Left ventricle myocardium inferior (tissue), 1 donor: ENCODE measurements at regions not wholly inside any gene's neighbourhood (a gene's known extent, or its start where the extent isn't known, plus 50 kb on each side); places are given as distances from the start of the nearest gene placed in this dataset.

Source experiments
- DNase-seq: peaks from one replicate; pipeline ENCODE4 v3.0.0-alpha.2; 2020
- H3K27ac ChIP-seq: fragments of 200-600 bp; replicated peaks from 2 replicates; pipeline ENCODE4 v1.8.0; 2021
- H3K27me3 ChIP-seq: fragments of 200-600 bp; 2 replicates; pipeline ENCODE4 v1.8.0; 2021; ENCODE audit warnings: low read depth
- H3K36me3 ChIP-seq: fragments of 200-600 bp; 2 replicates; pipeline ENCODE4 v1.8.0; 2021
- H3K4me1 ChIP-seq: fragments of 200-600 bp; 2 replicates; pipeline ENCODE4 v1.8.0; 2021
- H3K4me3 ChIP-seq: fragments of 200-600 bp; 2 replicates; pipeline ENCODE4 v1.8.0; 2021; ENCODE audit warnings: mild to moderate bottlenecking, moderate library complexity
- H3K9me3 ChIP-seq: fragments of 200-600 bp; replicated peaks from 2 replicates; pipeline ENCODE4 v1.8.0; 2021
- intact Hi-C: fragments of 100-400 bp; cut with micrococcal nuclease; formaldehyde crosslinking; loops from one replicate; pipeline ENCODE4 v1.11.0; 2022
- TF ChIP-seq, protein P1 (sequence below): fragments of 200-600 bp; IDR thresholded peaks from 2 replicates; pipeline ENCODE4 v1.8.0; 2021; ENCODE audit warnings: antibody characterized with exemption, mild to moderate bottlenecking, borderline replicate concordance
- donor health status: DM: no; HTN: yes; CAD: no; lungs with severe emphysema.

DNA sequence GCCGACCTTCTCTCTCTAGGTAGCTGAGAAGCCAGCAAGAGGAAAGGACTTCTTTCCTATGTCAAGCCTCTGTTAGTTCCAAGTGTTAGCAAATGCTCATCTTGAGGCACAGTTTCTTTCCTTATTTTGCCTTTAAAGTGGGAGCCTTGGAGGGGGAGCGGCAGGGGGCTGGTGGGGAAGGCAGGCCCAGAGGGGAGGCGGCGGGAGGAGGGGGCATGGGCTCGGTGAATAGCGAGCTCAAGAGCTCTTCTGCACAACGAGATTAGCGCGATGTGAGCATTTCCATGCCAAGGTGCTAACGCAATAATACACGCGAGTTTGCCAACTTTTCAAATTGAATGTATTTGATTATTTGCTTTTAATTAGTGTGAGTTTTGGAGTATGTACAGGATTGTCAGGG lies 372.6 kb downstream of the RPS6KC1 start:
- intact Hi-C loops, result no loop called here
- peaks cover 3% of the 10 kb centered on the region for H3K4me1 ChIP-seq

GRCh38 chr1:213425376-213426030 lies 374.5 kb downstream of the RPS6KC1 start:
- Histone ChIP-seq H3K36me3 (no peaks in the 10 kb centered on the region), H3K4me1 (no peaks in the 10 kb centered on the region), H3K27ac (no peak overlapping the region), H3K27me3 (no peaks in the 10 kb centered on the region), H3K4me3 (no peak overlapping the region), H3K9me3 (no peaks in the 10 kb centered on the region)
- no peak for DNase-seq
- TF ChIP-seq, protein P1, sequence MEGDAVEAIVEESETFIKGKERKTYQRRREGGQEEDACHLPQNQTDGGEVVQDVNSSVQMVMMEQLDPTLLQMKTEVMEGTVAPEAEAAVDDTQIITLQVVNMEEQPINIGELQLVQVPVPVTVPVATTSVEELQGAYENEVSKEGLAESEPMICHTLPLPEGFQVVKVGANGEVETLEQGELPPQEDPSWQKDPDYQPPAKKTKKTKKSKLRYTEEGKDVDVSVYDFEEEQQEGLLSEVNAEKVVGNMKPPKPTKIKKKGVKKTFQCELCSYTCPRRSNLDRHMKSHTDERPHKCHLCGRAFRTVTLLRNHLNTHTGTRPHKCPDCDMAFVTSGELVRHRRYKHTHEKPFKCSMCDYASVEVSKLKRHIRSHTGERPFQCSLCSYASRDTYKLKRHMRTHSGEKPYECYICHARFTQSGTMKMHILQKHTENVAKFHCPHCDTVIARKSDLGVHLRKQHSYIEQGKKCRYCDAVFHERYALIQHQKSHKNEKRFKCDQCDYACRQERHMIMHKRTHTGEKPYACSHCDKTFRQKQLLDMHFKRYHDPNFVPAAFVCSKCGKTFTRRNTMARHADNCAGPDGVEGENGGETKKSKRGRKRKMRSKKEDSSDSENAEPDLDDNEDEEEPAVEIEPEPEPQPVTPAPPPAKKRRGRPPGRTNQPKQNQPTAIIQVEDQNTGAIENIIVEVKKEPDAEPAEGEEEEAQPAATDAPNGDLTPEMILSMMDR, result no peak
- intact Hi-C loops, result no loop called here

More for the DNA sequence above, 372.6 kb downstream of the RPS6KC1 start:
- H3K27me3 ChIP-seq, result no peaks in the 10 kb centered on the region
- H3K9me3 ChIP-seq, result no peaks in the 10 kb centered on the region
- TF ChIP-seq, protein P1, result no peak
- H3K36me3 ChIP-seq, result no peaks in the 10 kb centered on the region
- no peak overlapping the region for H3K27ac ChIP-seq
- H3K4me3 ChIP-seq, result no peak overlapping the region
- DNase-seq, result no peak

DNA sequence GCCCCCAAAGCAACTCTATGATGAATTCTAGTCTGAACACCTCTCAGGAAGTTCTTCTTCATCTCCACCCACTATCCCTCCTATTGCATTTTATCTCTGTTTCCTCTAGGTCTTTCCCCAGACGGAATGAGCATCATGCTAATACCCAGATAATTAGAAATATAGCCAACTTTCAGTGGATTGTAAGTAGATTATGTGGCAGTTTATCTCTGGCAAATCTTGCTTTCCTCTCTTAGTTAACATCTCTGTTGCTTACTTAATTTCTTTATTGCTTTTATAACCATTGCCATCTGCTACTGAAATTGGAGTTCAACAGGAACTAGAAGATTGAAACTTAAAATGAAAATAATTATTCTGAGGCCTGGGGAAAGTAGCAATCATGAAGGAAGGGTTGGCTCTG lies 378.6 kb downstream of the RPS6KC1 start:
- no peaks in the 10 kb centered on the region for H3K36me3 ChIP-seq
- no peaks in the 10 kb centered on the region for H3K27me3 ChIP-seq
- DNase-seq, result no peak
- intact Hi-C loops, result no loop called here
- no peak overlapping the region for H3K4me3 ChIP-seq
- no peaks in the 10 kb centered on the region for H3K4me1 ChIP-seq
- no peak overlapping the region for H3K27ac ChIP-seq
- TF ChIP-seq, protein P1, result no peak
- no peaks in the 10 kb centered on the region for H3K9me3 ChIP-seq

DNA sequence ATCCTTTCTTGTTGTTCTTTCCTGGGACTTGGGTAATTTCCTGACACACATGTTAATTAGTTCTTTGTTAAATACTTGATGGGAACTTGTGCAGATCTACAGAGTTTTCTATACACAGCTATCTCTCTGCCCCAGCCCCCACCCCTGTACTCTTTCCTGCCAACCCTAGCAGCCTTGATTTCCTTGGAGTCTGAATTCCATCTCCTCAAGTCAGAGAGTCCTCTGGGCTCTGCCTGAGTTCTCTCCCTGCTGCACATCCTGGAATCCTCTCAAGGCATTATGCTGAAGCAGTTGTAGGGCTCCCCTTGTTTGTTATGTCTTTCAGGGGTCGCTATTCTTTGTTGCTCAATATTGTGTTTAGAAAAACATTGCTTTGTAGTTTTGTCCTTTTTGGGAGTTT lies 384.7 kb downstream of the RPS6KC1 start:
- no peaks in the 10 kb centered on the region for H3K9me3 ChIP-seq
- H3K27ac ChIP-seq, result no peak overlapping the region
- H3K4me3 ChIP-seq, result no peak overlapping the region
- no peak for DNase-seq
- TF ChIP-seq, protein P1, result no peak
- no peaks in the 10 kb centered on the region for H3K36me3 ChIP-seq
- intact Hi-C loops, result no loop called here
- no peaks in the 10 kb centered on the region for H3K27me3 ChIP-seq
- no peaks in the 10 kb centered on the region for H3K4me1 ChIP-seq

DNA sequence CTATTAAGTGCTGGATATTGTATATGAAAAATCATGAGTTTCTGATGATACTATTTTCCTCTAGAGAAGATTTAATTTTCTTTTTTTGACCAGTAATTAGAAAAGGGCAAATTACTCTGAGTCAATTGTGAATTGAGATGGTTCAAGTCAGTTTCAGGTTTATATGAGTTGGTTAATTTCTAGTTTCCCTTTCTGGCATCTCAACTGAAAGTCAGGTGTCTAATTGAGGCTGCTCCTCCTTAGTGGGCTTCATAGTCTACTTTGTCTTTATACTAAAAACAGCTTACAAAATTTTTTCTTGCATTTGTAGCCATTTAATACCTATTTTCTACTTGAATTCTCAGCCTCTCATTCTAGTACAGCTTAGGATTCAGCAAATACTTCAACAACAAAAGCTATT lies 387.3 kb downstream of the RPS6KC1 start:
- H3K4me3 ChIP-seq, result no peak overlapping the region
- H3K27ac ChIP-seq, result no peak overlapping the region
- intact Hi-C loops, result no loop called here
- H3K4me1 ChIP-seq, result no peaks in the 10 kb centered on the region
- no peak for DNase-seq
- TF ChIP-seq, protein P1, result no peak
- no peaks in the 10 kb centered on the region for H3K9me3 ChIP-seq
- no peaks in the 10 kb centered on the region for H3K27me3 ChIP-seq
- H3K36me3 ChIP-seq, result no peaks in the 10 kb centered on the region

DNA sequence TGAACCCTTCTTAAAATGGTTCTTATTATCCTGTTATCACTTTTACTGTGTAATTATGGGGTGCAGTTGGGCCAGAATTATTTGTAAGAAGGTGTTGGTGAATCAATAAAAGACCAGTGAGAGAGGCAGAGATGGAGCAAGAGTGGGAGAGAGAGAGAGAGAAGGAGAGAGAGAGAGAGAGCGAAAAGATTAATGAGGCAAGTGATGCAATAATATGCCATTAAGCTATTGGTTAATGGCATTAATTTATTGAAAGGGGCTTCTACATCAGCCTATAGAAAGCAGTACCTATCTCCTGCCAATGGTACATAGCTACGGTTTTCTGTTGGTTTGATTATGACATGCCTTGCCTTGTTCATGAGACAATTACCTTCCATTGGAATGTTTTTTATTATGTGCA lies 388.7 kb downstream of the RPS6KC1 start:
- H3K9me3 ChIP-seq, result no peaks in the 10 kb centered on the region
- H3K27ac ChIP-seq, result no peak overlapping the region
- no peak for DNase-seq
- no peaks in the 10 kb centered on the region for H3K4me1 ChIP-seq
- TF ChIP-seq, protein P1, result no peak
- H3K27me3 ChIP-seq, result peaks cover 4% of the 10 kb centered on the region
- intact Hi-C loops, result no loop called here
- no peak overlapping the region for H3K4me3 ChIP-seq
- no peaks in the 10 kb centered on the region for H3K36me3 ChIP-seq
